ENCODE measurements at regions not wholly inside any gene's neighbourhood (a gene's known extent, or its start where the extent isn't known, plus 50 kb on each side); places are given as distances from the start of the nearest gene placed in this dataset.

DNA sequence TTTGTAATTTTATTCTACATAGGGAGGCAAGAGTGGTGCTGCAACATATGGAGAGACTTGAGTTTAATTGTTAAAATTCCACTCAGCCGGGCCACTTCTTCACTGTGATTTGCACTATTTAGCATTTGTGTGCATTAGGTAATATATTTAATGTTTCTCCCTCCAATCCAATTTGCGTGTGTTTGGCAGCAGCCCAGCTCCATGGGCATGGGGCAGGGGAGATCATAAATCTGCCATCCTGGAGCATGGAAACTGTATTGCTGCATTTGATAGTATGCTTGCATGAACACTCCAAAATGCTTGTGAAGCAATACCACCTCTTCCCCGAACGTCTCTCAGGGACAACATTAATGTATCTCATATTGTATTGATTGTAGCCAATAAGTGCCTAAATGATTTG, 339.1 kb upstream of the RBFOX1 start:
- no peak for DNase-seq

DNA sequence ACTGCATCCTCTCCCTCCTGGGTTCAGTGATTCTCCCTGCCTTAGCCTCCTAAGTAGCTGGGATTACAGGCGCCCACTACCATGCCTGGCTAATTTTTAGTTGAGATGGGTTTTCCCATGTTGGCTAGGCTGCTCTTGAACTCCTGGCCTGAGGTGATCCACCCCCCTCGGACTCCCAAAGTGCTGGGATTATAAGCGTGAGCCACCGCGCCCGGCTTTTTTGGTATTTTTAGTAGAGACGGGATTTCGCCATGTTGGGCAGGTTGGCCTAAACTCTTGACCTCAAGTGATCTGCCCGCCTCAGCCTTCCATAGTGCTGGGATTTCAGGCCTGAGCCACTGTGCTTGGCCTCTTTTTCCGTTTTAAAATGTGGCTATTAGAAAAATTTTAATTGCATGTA, 343.8 kb upstream of the RBFOX1 start:
- DNase-seq = no peak

DNA sequence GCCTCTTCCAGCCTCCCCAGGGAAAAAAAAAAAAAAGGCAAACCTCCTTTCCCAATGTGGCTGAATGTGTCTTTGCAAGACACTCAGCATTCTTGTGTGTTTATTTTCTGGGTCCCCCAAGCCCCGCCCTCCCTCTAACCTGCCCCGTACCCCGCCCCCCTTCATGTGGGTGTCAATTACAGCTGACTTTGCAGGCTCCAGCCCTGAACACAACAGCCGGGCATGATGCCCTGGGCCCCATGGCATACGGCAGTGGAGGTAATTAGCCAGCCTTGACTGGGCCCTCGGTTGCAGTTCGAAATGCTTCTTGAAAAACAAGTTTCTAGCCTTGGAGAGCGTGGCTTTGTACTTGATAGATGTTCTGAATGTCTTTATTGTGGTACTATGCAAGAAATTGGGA, 354.7 kb upstream of the RBFOX1 start:
- DNase-seq = no peak

DNA sequence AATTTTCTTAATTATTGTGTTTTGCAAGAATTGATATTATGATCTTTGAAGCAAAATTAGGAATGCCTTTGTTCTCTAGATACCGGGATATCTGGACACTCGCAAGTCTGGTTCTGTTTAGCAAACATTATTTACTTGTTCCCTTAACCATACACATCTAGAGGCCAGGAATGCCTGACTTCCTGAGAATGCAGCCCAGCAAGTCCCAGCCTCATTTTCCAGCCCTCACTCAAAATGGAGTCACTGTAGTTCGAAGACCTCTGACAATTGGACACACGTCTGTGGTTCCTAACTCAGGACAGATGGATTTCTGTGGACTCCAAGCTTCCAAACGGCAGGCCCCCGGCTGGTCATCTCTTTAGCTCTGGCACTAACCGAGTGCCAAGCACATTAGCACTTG, 355.4 kb upstream of the RBFOX1 start:
- DNase-seq = no peak

DNA sequence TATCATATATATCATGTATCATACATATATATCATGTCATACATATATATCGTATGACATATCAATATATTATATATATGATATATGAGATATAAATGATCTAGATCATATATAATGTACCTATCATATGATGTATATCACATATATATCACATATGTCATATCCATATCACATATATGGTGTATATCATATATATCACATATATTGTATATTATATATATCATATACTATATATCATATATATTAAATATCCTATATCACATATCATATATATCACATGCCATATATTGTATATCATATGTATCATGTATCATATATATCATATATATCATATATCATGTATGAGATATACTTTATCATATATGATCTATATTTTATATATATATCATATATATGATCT, 355.9 kb upstream of the RBFOX1 start:
- DNase-seq = no peak

DNA sequence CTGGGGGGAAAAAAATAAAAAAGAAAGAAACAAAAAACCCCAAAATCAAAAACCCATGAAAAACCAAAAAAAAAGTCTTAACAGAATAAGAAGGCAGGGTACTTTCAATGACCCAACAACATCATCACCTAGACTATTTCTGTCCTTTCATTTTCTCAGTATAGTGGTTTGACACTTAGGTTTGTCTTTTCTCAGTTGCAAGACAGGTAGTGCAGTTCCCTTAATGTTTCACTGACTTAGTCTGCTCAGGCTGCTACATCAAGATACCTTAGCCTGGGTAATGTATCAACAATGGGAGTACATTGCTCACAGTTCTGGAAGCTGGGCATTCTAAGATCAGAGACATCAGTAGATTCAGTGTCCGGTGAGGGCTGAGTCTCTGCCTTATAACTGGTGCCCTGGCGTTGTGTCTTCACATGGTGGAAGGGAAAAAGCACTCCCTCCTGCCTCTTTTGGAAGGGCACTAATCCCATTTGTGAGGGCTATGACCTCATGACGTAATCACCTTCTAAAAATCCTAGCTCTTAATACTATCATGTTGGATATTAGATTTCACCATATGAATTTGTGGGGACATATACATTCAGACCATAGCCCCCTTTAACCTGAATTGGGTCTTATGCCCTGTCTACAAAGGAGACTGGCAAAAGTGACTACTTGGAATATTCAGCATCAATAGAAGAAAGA, 362.3 kb upstream of the RBFOX1 start:
- no peak for DNase-seq

DNA sequence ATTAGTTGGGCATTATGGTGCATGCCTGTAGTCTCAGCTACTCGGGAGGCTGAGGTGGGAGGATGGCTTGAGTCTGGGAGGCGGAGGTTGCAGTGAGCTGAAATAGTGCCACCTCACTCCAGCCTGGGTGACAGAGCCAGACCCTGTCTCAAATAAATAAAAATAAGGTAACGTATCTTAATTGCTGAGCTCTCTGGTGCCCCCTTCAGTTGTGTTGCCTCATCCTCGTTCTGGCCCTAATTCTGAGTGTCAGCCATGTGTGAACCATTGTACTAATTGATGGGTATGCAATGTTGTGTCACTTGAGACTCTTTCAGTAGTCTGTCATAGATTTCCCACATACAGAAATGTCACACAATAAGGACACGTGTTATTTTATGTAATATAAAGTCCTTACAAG, 363.1 kb upstream of the RBFOX1 start:
- DNase-seq = no peak

DNA sequence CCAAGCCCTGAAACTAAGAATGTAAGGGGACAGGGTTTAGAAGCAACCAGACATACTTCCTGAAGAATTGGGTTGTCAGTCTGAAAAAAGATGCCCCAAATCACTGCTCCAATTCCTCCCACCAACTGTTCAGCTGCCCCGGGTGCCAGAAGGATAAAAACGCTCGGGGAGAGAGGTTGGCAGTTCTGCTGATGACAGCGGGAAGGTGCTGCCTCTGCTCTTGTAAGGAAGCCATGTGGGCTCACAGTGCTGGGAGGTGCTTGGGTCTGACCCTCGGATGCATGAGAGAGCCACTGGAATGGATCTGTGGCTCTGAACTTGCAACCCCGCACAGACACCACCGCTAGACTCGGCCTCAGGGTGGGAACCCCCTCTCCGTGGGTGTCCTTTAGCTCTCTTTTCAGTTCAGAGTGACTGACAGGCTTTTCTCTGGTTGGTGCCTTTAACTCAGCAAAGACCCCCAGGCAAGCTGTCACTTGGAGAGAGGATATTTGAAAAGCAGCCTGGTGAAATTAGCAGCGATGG, 364.8 kb upstream of the RBFOX1 start:
- no peak for DNase-seq

DNA sequence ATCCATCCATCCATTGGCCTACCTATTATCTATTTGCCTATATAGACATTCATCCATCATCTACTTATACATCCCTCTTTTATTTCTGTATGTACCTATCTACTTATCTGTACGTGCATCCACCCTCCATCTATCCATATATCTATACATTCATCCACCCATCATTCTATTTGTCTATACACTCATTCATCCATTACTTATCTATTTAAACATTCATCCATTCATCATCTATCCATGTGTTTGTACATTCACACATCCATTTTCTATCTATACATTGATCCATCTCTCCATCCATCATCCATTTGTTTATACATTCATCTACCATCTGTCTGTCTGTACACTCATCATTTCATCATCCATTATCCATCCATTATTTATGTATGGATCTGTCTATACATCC, 365.7 kb upstream of the RBFOX1 start:
- no peak for DNase-seq

DNA sequence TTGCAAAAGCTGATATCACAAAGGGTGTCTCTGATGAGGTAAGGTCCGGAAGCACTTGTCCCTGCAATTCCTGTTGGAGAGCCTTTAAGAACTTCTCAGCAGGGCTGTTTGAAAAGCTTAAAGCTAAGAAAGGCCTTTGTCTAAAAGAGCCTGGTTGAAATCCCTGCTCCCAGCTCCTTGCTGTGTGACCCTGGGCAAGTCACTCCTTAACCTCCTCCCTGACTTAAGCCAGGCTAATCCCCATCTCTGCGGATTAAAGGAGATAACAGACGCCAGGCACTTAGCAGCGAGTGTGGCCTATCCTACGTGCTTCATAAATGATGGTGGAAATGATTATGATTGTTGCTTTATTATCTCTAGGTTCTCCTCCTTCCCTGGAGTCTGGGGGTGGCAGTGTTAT, 368.0 kb upstream of the RBFOX1 start:
- no peak for DNase-seq

DNA sequence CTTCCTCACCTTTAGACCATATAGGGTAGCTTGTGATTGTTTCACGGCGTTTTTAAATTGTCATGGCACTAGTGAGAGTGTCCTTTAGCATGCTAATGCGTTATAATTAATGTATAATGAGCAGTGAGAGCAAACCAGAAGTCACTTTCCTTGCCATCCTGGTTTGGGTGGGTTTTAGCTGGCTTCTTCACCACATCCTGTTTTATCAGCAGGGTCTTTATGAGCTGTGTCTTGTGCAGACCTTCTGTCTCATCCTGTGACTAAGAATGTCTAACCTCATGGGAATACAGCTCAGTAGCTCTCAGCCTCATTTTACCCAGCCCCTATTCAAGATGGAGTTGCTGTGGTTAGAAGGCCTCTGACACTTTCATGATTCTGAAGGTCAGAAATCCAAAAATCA, 370.9 kb upstream of the RBFOX1 start:
- no peak for DNase-seq

DNA sequence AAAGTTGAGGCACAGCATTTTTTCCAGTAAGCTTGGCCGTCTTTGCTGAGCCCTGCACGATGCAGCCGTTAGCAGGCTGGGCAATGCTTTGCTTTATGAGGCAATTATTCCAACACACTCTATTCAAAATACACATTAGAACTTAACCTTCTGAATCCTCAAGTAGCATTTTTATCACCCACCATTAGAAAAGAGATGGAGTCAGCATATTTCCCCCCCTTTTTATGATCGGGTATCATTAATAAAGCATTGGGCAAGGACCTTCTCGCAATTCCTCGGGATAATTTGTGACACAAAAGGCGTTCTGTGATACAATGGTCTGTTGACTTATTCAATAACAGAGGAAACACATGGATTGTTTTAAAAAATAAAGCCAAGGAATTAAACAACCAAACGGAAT, 374.5 kb upstream of the RBFOX1 start:
- no peak for DNase-seq

DNA sequence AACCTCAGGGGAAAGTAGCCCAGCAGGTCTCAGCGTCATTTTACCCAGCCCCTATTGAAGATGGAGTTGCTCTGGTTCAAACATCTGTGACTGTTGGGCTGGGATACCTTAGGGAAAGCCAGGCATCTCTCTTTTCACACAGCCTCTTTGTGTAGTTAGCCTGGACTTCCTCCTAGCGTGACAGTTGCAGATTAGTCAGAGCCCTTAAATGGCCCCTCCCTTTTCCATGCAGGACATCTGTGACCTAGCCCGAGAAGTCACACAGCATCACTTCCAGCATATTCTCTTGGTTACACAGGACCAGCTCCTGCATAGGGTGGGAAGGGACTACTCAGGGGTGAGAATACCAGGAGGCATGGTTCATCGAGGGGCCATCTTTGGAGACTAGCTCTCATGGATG, 375.0 kb upstream of the RBFOX1 start:
- no peak for DNase-seq

DNA sequence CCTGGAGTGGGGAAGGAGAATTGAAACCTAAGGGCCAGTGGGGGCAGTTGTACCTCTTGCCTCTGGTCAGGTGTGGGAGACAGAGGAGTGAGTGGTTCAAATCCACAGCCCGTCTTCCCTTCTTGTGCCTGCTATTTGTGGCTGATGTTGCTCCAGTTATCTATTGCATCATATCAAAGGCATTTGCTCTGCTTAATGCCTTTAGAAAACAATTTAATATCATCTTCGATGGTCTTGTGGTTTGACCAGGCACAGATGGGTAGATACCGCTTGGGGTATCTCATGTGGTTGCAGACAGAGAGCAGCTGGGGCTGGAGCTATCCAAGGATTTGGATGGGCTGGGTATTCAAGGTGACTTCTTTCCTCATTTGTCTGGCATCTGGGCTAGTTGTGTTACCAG, 376.1 kb upstream of the RBFOX1 start:
- no peak for DNase-seq

DNA sequence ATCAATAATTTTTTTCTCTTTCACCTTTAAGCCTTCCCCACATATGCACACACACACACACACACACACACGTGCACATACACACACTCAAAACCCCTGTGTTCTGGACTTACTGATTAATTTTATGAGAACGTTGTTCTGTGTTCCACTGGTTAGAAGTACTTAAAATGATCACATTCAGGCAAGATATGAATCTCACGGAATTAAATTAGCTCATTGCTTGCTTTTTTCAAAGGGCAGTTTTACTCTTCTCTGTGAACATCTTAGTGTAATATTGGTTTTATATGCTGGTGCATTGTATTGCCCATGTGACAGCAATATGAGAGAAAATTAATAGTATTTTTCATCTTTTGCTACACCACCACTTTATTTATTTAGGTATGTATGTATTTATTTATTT, 377.3 kb upstream of the RBFOX1 start:
- no peak for DNase-seq

DNA sequence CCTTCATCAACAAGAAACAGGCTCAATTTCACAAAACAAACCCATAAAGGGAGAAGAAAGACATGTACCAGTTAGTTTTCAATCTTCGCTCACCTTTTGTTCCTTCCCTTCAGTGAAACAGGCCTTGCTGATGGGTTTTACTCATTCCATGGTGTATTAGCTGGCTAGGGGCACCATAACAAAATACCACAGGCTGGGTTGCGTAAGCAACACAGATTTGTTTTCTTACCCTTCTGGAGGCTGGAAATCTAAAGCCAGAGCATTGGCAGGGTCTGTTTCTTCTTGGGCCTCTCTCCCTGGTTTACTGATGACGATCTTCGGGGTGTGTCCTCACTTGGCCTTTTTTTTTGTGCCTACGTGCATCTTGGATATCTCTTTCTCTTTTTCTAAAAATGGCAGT, 383.4 kb upstream of the RBFOX1 start:
- no peak for DNase-seq

DNA sequence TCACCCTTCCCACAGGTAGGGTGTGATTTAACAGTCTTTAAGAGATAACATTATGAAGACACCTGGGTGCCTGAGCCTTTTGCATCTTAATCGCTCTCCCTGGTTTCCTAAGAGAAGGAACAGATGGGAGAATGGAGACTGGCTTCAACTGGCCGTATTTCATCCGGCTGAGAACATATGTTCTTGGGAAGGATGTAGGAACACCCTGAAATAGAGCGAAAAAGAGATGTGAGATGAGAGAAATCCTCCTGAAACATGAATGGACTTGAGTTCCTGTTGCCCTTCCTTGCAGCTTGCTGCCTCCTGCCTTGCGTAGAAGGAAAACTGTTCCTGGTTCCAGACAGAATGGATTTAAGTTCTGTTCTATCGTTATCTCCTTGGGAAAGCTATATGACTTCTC, 385.4 kb upstream of the RBFOX1 start:
- no peak for DNase-seq

DNA sequence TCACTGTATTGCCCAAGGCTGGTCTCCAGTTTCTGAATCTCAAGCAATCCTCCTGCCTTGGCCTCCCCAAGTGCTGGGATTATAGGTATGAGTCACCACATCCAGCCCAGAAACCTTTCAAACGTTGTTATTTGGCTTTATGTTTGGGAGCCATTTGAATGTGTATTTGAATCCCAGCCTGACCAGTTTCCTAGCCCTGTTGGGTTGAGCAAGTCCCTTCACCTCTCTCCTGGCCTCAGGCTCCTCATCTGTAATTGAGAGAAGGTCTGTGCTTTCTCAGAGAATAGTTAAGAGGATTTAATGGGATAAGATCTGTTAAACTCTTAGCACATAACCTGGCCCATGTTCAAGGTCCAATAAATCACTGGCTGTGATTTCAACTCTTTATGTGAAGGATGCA, 385.8 kb upstream of the RBFOX1 start:
- no peak for DNase-seq

DNA sequence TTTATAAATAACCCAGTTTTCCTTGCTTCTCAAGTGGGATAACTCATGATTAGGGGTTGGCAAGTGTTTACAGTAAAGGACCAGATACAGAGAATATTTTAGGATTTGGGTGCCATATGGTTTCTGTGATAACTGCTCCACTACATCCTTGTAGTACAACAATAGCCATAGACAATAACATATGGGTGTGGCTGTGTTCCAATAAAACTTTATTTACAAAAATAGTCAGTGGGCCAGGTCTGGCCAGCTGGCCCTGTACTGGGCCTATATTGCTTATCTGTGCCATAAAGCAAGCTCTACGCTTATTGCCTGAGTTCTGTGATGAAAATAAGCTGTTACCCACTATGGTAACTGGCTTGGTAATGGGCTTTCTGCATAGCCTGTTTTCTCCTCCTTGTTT, 386.5 kb upstream of the RBFOX1 start:
- DNase-seq = no peak

DNA sequence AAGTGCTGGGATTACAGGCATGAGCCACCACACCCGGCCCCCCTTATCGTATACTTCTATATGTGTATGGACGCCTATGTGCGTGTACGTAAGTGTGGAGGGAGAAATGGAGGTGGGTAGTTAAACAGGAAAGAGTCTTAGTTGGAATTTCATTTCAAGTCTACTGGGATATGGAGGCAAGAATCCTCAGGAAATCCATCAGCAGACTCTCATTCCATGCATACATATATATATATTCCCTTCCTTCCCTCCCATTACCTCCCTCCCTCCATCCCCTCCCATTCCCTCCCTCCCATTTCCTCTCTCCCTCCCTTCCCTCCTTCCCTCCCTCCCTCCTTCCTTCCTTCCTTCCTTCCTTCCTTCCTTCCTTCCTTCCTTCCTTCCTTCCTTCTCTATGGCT, 391.7 kb upstream of the RBFOX1 start:
- DNase-seq = no peak

DNA sequence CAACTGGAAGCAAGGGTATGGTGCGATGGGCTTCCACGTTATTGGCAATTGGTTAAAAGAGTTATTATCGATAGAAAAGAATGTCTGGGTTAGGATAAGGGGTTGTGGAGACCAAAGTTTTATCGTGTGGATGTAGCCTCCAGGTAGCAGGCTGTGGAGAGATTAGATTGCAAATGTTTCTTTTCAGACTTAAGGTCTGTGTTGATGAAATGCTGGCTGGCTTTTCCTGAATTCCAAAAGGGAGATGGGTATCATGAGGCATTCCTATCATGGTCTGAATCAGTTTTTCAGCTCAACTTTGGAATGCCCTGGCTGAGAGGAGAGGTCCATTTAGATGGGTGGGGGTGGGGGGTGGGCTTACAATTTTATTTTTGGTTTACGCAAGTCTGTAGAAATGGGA, 395.0 kb upstream of the RBFOX1 start:
- DNase-seq = no peak

DNA sequence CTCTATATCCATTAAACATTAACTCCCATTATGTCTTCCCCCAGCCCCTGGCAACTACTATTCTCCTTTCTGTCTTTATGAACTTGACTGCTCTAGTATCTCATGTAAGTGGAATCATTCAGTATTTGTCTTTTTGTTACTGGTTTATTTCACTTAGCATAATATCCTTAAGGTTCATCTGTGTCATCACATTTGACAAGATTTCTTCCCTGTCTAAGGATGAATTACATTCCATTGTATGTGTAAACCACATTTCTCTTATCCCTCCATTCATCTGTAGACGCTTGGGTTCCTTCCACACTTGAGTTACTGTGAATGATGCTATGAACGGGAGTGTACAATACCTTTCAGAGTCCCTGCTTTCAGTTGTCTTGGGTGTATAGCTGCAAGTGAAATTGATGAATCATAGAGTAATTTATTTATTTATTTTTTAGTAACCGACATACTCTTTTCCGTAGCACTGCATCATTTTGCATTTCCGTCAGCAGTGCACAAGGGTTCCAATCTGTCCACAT, 399.7 kb upstream of the RBFOX1 start:
- DNase-seq = no peak

DNA sequence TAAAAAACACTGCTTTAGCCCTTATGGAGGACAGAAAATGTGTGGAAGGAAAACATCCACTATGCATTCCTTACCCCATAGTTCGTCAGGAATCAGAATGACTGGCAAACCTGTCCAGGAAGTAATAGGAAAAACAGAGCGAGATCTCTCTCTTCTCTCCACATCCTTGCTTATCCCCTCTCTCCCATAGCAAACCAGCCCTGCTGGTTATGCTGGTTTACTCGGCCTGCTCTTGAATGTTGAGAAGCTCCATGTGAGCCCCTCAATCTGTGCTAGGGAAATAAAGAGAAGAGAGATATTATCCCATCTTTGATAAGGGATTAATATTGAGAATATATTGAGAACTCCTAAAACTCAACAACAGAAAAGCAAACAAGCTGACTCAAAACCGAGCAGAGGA, 402.8 kb upstream of the RBFOX1 start:
- no peak for DNase-seq

DNA sequence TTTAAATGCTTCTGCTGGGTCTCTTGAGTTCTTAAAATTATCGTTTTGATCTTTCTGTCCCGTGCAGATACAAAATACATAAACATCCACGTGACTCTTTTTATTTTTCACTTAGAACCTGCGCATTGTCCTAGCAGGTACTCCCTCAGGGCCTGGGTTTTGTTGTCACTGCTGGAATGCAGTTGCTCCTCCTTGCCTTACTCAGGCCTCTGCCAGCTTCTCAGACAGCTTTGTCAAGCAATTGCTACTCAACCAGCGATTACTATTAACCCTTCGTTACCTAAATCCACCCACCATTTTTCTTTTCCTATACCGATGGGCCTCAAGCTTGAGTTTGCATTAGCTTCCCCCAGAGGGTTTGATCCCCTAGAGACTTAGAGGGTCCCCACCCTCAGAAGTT, 405.9 kb upstream of the RBFOX1 start:
- DNase-seq = no peak

DNA sequence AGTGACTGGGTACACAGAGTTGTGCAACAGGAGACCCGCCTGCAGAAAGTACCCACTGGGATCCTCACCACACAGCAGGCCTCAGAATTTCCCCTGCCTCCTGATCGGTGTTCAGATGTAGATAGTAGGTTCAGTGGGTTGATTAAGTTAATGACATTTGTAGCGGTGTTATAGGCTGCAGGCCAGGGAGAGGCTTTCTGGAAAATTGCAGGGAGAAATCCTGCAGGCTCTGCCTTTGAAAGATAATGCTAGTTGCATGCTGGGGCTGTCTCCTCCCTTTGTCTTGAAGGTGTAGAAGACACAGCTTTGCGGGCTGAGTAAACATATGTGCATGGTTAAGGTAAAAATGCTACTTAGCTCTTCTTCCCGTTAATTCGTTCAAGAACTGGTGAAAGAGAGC, 406.3 kb upstream of the RBFOX1 start:
- DNase-seq = no peak

Measured in COR-L47 (cell line).